PC-3 (cell line): ENCODE measurements at regions not wholly inside any gene's neighbourhood (a gene's known extent, or its start where the extent isn't known, plus 50 kb on each side); places are given as distances from the start of the nearest gene placed in this dataset.

Experiments used
- ATAC-seq: fragments of 200-7000 bp; cut with Tn5 transposase; 2 replicates; pipeline ENCODE4 v1.9.1; 2020; ENCODE audit warnings: mild to moderate bottlenecking, moderate library complexity
- BruUV-seq: library from RNA; stranded (reverse); fragments of 400-500 nt; replicated peaks from 2 replicates; lab custom pipeline; 2021; lab: Mats Ljungman, UMichigan
- CTCF ChIA-PET: fragments of 300-600 bp; sonication (Branson Sonifier 250); formaldehyde crosslinking; loops from one replicate; lab custom pipeline; 2022; ENCODE audit warnings: antibody characterized with exemption; lab: Charles Lee
- POLR2A ChIA-PET: fragments of 300-600 bp; sonication (Branson Sonifier 250); formaldehyde crosslinking; loops from one replicate; lab custom pipeline; 2022; ENCODE audit warnings: antibody characterized with exemption; ENCODE audit not compliant: unreplicated experiment; lab: Charles Lee
- DNase-seq: peaks from one replicate; pipeline ENCODE4 v3.0.0-alpha.2; 2015
- H2AFZ ChIP-seq: fragments of 300-600 bp; sonication (generic); 2 replicates; pipeline ENCODE4 v1.6.0; 2016; ENCODE audit warnings: antibody characterized with exemption, low read length
- H3F3A ChIP-seq: fragments of 300-600 bp; sonication (generic); one replicate; pipeline ENCODE4 v1.6.0; 2017; ENCODE audit warnings: antibody characterized with exemption, low read length, control low read depth, mild to moderate bottlenecking; ENCODE audit not compliant: unreplicated experiment
- H3K27ac ChIP-seq: fragments of 300-600 bp; sonication (generic); 2 replicates; pipeline ENCODE4 v1.5.1; 2016; ENCODE audit warnings: mild to moderate bottlenecking, low read length
- H3K27me3 ChIP-seq: fragments of 300-600 bp; sonication (generic); 2 replicates; pipeline ENCODE4 v1.6.1; 2016; ENCODE audit warnings: low read length, mixed read lengths
- H3K36me3 ChIP-seq: fragments of 300-600 bp; sonication (generic); 2 replicates; pipeline ENCODE4 v1.6.1; 2016; ENCODE audit warnings: low read depth, mixed run types, low read length, mixed read lengths
- H3K4me1 ChIP-seq: fragments of 300-600 bp; sonication (generic); 2 replicates; pipeline ENCODE4 v1.5.1; 2016; ENCODE audit warnings: low read length; ENCODE audit not compliant: insufficient read depth
- H3K4me2 ChIP-seq: fragments of 300-600 bp; sonication (generic); 2 replicates; pipeline ENCODE4 v1.6.0; 2016; ENCODE audit warnings: low read length
- H3K4me3 ChIP-seq: fragments of 300-600 bp; sonication (generic); 2 replicates; pipeline ENCODE4 v1.5.1; 2016; ENCODE audit warnings: mild to moderate bottlenecking, low read length, mixed read lengths
- H3K79me2 ChIP-seq: fragments of 300-600 bp; sonication (generic); 2 replicates; pipeline ENCODE4 v1.6.1; 2017; ENCODE audit warnings: low read length, mixed read lengths
- H3K9ac ChIP-seq: fragments of 300-600 bp; sonication (generic); 2 replicates; pipeline ENCODE4 v1.6.0; 2016; ENCODE audit warnings: mild to moderate bottlenecking, low read length
- H3K9me2 ChIP-seq: fragments of 300-600 bp; sonication (generic); replicated peaks from 2 replicates; pipeline ENCODE4 v1.6.1; 2016; ENCODE audit warnings: mixed run types, low read length, mixed read lengths
- H3K9me3 ChIP-seq: fragments of 300-600 bp; sonication (generic); 2 replicates; pipeline ENCODE4 v1.6.1; 2016; ENCODE audit warnings: low read length, mixed read lengths
- H4K20me1 ChIP-seq: fragments of 300-600 bp; sonication (generic); 2 replicates; pipeline ENCODE4 v1.6.1; 2016; ENCODE audit warnings: low read length, mixed read lengths
- CTCF ChIP-seq: fragments of 300-600 bp; sonication (generic); conservative IDR thresholded peaks from 2 replicates; pipeline ENCODE4 v1.5.1; 2017; ENCODE audit warnings: antibody characterized with exemption, low read depth, mild to moderate bottlenecking, low read length
- EZH2 ChIP-seq: fragments of 300-600 bp; sonication (generic); IDR thresholded peaks from one replicate; pipeline ENCODE4 v1.6.1; 2017; ENCODE audit warnings: antibody characterized with exemption, mild to moderate bottlenecking, low read length; ENCODE audit not compliant: unreplicated experiment
- EZH2phosphoT487 ChIP-seq: fragments of 300-600 bp; sonication (generic); IDR thresholded peaks from 2 replicates; pipeline ENCODE4 v1.6.1; 2018; ENCODE audit warnings: mild to moderate bottlenecking, antibody characterized with exemption, low read length, borderline replicate concordance
- intact Hi-C: fragments of 100-400 bp; cut with micrococcal nuclease; formaldehyde crosslinking; loops from 2 replicates; pipeline ENCODE4 v1.9.0; 2023

GRCh38 chr5:96180684-96181435 lies 219.2 kb upstream of the ELL2 start:
- H3F3A ChIP-seq, result peaks cover 6% of the 10 kb centered on the region
- H4K20me1 ChIP-seq, result no peaks in the 10 kb centered on the region
- DNase-seq (no peak), ATAC-seq (no peak)
- no peak overlapping the region for H3K4me2 ChIP-seq
- POLR2A ChIA-PET, result no interaction called here
- peaks cover 49% of the 10 kb centered on the region for H3K4me1 ChIP-seq
- H3K9me2 ChIP-seq, result no peaks in the 10 kb centered on the region
- H2AFZ ChIP-seq, result no peak overlapping the region
- H3K27me3 ChIP-seq, result no peaks in the 10 kb centered on the region
- CTCF ChIA-PET, result no interaction called here
- H3K9ac ChIP-seq, result no peak overlapping the region
- no peak for TF ChIP-seq EZH2phosphoT487
- TF ChIP-seq CTCF, result no peak
- TF ChIP-seq EZH2, result no peak
- H3K4me3 ChIP-seq, result no peak overlapping the region
- intact Hi-C loops, result no loop called here
- H3K9me3 ChIP-seq, result no peaks in the 10 kb centered on the region
- no peak overlapping the region for H3K27ac ChIP-seq
- BruUV-seq, result no TSS peak
- H3K79me2 ChIP-seq, result no peaks in the 10 kb centered on the region
- no peaks in the 10 kb centered on the region for H3K36me3 ChIP-seq

- POLR2A ChIA-PET, result interaction anchor here (0.6 kb wide), 2 partner anchors 9 to 84 kb away, joined by 3 to 4 read pairs; no protein-coding TSS in a partner anchor
- Histone ChIP-seq H3K27ac (peak overlapping the region; percentile 69), H3K9me3 (no peaks in the 10 kb centered on the region), H2AFZ (no peak overlapping the region), H3F3A (peaks cover 6% of the 10 kb centered on the region), H3K9ac (no peak overlapping the region), H3K9me2 (no peaks in the 10 kb centered on the region), H4K20me1 (no peaks in the 10 kb centered on the region), H3K79me2 (no peaks in the 10 kb centered on the region), H3K4me3 (no peak overlapping the region), H3K4me1 (peaks cover 50% of the 10 kb centered on the region), H3K36me3 (no peaks in the 10 kb centered on the region), H3K27me3 (no peaks in the 10 kb centered on the region), H3K4me2 (peak overlapping the region; percentile 65)
- CTCF ChIA-PET, result interaction anchor here (0.6 to 0.7 kb wide), 2 partner anchors 144 to 303 kb away, joined by 3 read pairs; no protein-coding TSS in a partner anchor
- DNase-seq (peak; percentile 94), ATAC-seq (peak; percentile 92)
- no TSS peak for BruUV-seq
- TF ChIP-seq CTCF, result no peak
- no peak for TF ChIP-seq EZH2phosphoT487
- TF ChIP-seq EZH2, result no peak
- intact Hi-C loops, result loop anchor here (5.0 kb wide), 2 partner anchors 50 to 80 kb away; no protein-coding TSS in a partner anchor
Measured at GRCh38 chr5:96177303-96177869, 215.7 kb upstream of the ELL2 start.

- no peaks in the 10 kb centered on the region for H3K79me2 ChIP-seq
- ChIA-PET CTCF (no interaction called here), POLR2A (no interaction called here)
- H3F3A ChIP-seq, result peaks cover 6% of the 10 kb centered on the region
- TF ChIP-seq CTCF, result no peak
- TF ChIP-seq EZH2, result no peak
- TF ChIP-seq EZH2phosphoT487, result no peak
- no peak overlapping the region for H3K9ac ChIP-seq
- BruUV-seq, result no TSS peak
- no peaks in the 10 kb centered on the region for H3K9me3 ChIP-seq
- no peak for DNase-seq
- H3K4me3 ChIP-seq, result no peak overlapping the region
- intact Hi-C loops, result loop anchor here (5.0 kb wide), 2 partner anchors 51 to 81 kb away; no protein-coding TSS in a partner anchor
- H4K20me1 ChIP-seq, result no peaks in the 10 kb centered on the region
- no peaks in the 10 kb centered on the region for H3K27me3 ChIP-seq
- no peaks in the 10 kb centered on the region for H3K9me2 ChIP-seq
- no peaks in the 10 kb centered on the region for H3K36me3 ChIP-seq
- peak overlapping the region; percentile 34; the same call in 1 of the 2 replicates for H3K4me2 ChIP-seq
- no peak for ATAC-seq
- no peak overlapping the region for H2AFZ ChIP-seq
- peaks cover 45% of the 10 kb centered on the region for H3K4me1 ChIP-seq
- H3K27ac ChIP-seq, result no peak overlapping the region
Measured at GRCh38 chr5:96176022-96176421, 214.4 kb upstream of the ELL2 start.
